ENCODE measurements at regions not wholly inside any gene's neighbourhood (a gene's known extent, or its start where the extent isn't known, plus 50 kb on each side); places are given as distances from the start of the nearest gene placed in this dataset.

GRCh38 chr14:22266683-22267082 lies 322.3 kb downstream of the DAD1 start:
- TF ChIP-seq TCF4 (CRISPR knock-in tag; IDR thresholded peaks at IDR 0.05; ENCODE audit: borderline replicate concordance) (no peak), ZNF70 (CRISPR knock-in tag; IDR thresholded peaks at IDR 0.05) (no peak), ARNTL (CRISPR knock-in tag; IDR thresholded peaks at IDR 0.05; ENCODE audit: borderline replicate concordance, low read depth) (no peak), PPARA (CRISPR knock-in tag; IDR thresholded peaks at IDR 0.05; ENCODE audit: borderline replicate concordance) (no peak), RARB (CRISPR knock-in tag; IDR thresholded peaks at IDR 0.05) (no peak), ZFP3 (CRISPR knock-in tag; IDR thresholded peaks at IDR 0.05) (no peak), ZFP30 (CRISPR knock-in tag; IDR thresholded peaks at IDR 0.05) (no peak), TSHZ2 (CRISPR knock-in tag; IDR thresholded peaks at IDR 0.05) (no peak)
